ENCODE measurements at regions not wholly inside any gene's neighbourhood (a gene's known extent, or its start where the extent isn't known, plus 50 kb on each side); places are given as distances from the start of the nearest gene placed in this dataset.

DNA sequence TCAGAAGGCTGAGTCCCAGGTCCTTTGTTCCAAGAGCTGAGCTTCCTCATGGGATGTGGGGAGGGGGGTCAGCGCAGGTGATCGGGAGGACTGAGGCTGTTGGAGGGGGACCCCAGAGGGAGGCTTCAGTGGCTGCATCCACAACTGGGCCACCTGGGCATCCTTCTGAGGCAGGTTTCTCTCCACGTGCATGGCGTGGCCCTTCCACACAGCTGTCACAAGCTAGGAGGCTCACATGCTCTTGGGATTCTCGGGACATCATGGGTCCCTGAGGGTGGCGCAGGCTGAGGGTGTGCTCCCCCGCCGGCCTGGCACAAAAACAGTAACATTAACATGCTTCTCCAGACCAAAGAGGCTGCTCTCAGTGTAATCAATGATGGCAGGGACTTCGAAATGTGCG, 229.6 kb upstream of the AJAP1 start:
- TF ChIP-seq POLR2A (IDR thresholded peaks at IDR 0.05): no peak
- no peak for TF ChIP-seq CTCF (IDR thresholded peaks at IDR 0.05)
